Esophagus muscularis mucosa (tissue), 4 donors: ENCODE measurements at regions not wholly inside any gene's neighbourhood (a gene's known extent, or its start where the extent isn't known, plus 50 kb on each side); places are given as distances from the start of the nearest gene placed in this dataset.

ENCODE experiments used
- DNase-seq: peaks from one replicate; pipeline ENCODE4 v3.0.0-alpha.2; 2017; ENCODE audit errors: extremely low spot score
- H3K27ac ChIP-seq, 4 donors: fragments of 200-600 bp; sonication (generic); replicated peaks in 1 of 4; 1 replicate in 3 of 4; 2 replicates in 1 of 4; pipeline ENCODE4 v1.5.1; 2016 to 2019; ENCODE audit warnings: mild to moderate bottlenecking in 1 of 4
- H3K27me3 ChIP-seq, 4 donors: fragments of 200-600 bp; sonication (generic); one replicate each; pipeline versions ENCODE4 v1.5.1 to v1.6.0; 2016 to 2019
- H3K36me3 ChIP-seq, 4 donors: fragments of 200-600 bp; sonication (generic); one replicate each; pipeline ENCODE4 v1.5.1; 2016 to 2019
- H3K4me1 ChIP-seq, 4 donors: fragments of 200-600 bp; sonication (generic); one replicate each; pipeline ENCODE4 v1.5.1; 2016 to 2019
- H3K4me3 ChIP-seq, 4 donors: fragments of 200-600 bp; sonication (generic); 1 replicate in 2 of 4; 2 replicates in 2 of 4; pipeline ENCODE4 v1.5.1; 2016 to 2019; ENCODE audit warnings: mild to moderate bottlenecking in 4 of 4, moderate library complexity in 1 of 4
- H3K9me3 ChIP-seq, 4 donors: fragments of 200-600 bp; sonication (generic); 1 replicate in 3 of 4; 2 replicates in 1 of 4; pipeline ENCODE4 v1.5.1; 2016 to 2019
- CTCF ChIP-seq, 3 experiments: fragments of 200-600 bp in 2 of 3; fragments of 450-650 bp in 1 of 3; sonication (generic) in 2 of 3; IDR thresholded peaks; one replicate each; pipeline ENCODE4 v1.5.1; 2017 to 2019; ENCODE audit warnings: antibody characterized with exemption in 3 of 3, mild to moderate bottlenecking in 2 of 3, moderate library complexity in 1 of 3
- EP300 ChIP-seq: sonication (generic); formaldehyde crosslinking; IDR thresholded peaks from one replicate; pipeline ENCODE4 v1.6.1; 2017; ENCODE audit warnings: antibody characterized with exemption
- POLR2A ChIP-seq: fragments of 450-650 bp; IDR thresholded peaks from one replicate; pipeline ENCODE4 v1.6.1; 2017; ENCODE audit warnings: antibody characterized with exemption, moderate library complexity, mild to moderate bottlenecking, low read depth
- POLR2AphosphoS5 ChIP-seq, 2 donors: sonication (generic); formaldehyde crosslinking; IDR thresholded peaks; one replicate each; pipeline ENCODE4 v1.6.1; 2017; ENCODE audit warnings: antibody characterized with exemption in 2 of 2
- WGBS: methylation state at CpG from one replicate; pipeline ENCODE4 v1.1.5; 2018; 5-methylcytosine and 5-hydroxymethylcytosine counted together
- intact Hi-C: fragments of 100-400 bp; cut with DNase I; formaldehyde crosslinking; loops from one replicate; pipeline ENCODE4 v1.15.1; 2023

GRCh38 chr2:129769185-129769991 is 210.1 kb upstream of the RAB6C start:
- no peak overlapping the region for H3K27ac ChIP-seq
- peaks cover 0 to 8% (median 0%) of the 10 kb centered on the region in 4 donors for H3K27me3 ChIP-seq
- DNase-seq: peak; percentile 68
- 62% methylated on average over 3 of the region's 11 CpGs for WGBS
- TF ChIP-seq EP300 (no peak), POLR2AphosphoS5 (IDR thresholded peaks at IDR 0.05) (no peak), CTCF (IDR thresholded peaks at IDR 0.05) (no peak), POLR2A (no peak)
- intact Hi-C loops: no loop called here
- no peaks in the 10 kb centered on the region for H3K4me1 ChIP-seq
- no peak overlapping the region for H3K4me3 ChIP-seq
- H3K36me3 ChIP-seq: no peaks in the 10 kb centered on the region
- peaks cover 0 to 4% (median 0%) of the 10 kb centered on the region in 4 donors for H3K9me3 ChIP-seq

GRCh38 chr2:129771418-129772189 is 207.9 kb upstream of the RAB6C start:
- WGBS: 82% methylated on average over 5 of the region's 6 CpGs
- no peaks in the 10 kb centered on the region for H3K4me1 ChIP-seq
- no peaks in the 10 kb centered on the region for H3K36me3 ChIP-seq
- intact Hi-C loops: no loop called here
- DNase-seq: peak; percentile 88
- H3K27me3 ChIP-seq: no peaks in the 10 kb centered on the region
- no peak for TF ChIP-seq POLR2AphosphoS5 (IDR thresholded peaks at IDR 0.05)
- TF ChIP-seq EP300: no peak
- TF ChIP-seq CTCF (IDR thresholded peaks at IDR 0.05): no peak
- TF ChIP-seq POLR2A: no peak
- H3K27ac ChIP-seq: no peak overlapping the region
- peaks cover 0 to 4% (median 0%) of the 10 kb centered on the region in 4 donors for H3K9me3 ChIP-seq
- H3K4me3 ChIP-seq: no peak overlapping the region

GRCh38 chr2:129772190-129772579 is 207.3 kb upstream of the RAB6C start:
- no peak for DNase-seq
- H3K27me3 ChIP-seq: no peaks in the 10 kb centered on the region
- intact Hi-C loops: no loop called here
- no peak overlapping the region for H3K4me3 ChIP-seq
- WGBS: 67% methylated on average over 2 of the region's 2 CpGs
- H3K27ac ChIP-seq: no peak overlapping the region
- TF ChIP-seq EP300: no peak
- no peak for TF ChIP-seq POLR2AphosphoS5 (IDR thresholded peaks at IDR 0.05)
- TF ChIP-seq POLR2A: no peak
- TF ChIP-seq CTCF (IDR thresholded peaks at IDR 0.05): no peak
- no peaks in the 10 kb centered on the region for H3K36me3 ChIP-seq
- peaks cover 0 to 4% (median 0%) of the 10 kb centered on the region in 4 donors for H3K9me3 ChIP-seq
- H3K4me1 ChIP-seq: no peaks in the 10 kb centered on the region

- H3K4me1 ChIP-seq: no peaks in the 10 kb centered on the region
- intact Hi-C loops: no loop called here
- H3K4me3 ChIP-seq: no peak overlapping the region
- no peak for DNase-seq
- H3K27me3 ChIP-seq: peaks cover 0 to 14% (median 0%) of the 10 kb centered on the region in 4 donors
- H3K36me3 ChIP-seq: no peaks in the 10 kb centered on the region
- no peak for TF ChIP-seq POLR2AphosphoS5 (IDR thresholded peaks at IDR 0.05)
- no peak for TF ChIP-seq EP300
- H3K9me3 ChIP-seq: peaks cover 0 to 4% (median 0%) of the 10 kb centered on the region in 4 donors
- no peak overlapping the region for H3K27ac ChIP-seq
- WGBS: 80% methylated on average over 2 of the region's 3 CpGs
These were observed 203.4 kb upstream of the RAB6C start for GRCh38 chr2:129775952-129776653.

GRCh38 chr2:129777146-129777545 is 202.3 kb upstream of the RAB6C start:
- Histone ChIP-seq H3K9me3 (peaks cover 0 to 4% (median 0%) of the 10 kb centered on the region in 4 donors), H3K27ac (no peak overlapping the region), H3K36me3 (no peaks in the 10 kb centered on the region), H3K4me1 (no peaks in the 10 kb centered on the region), H3K27me3 (peaks cover 0 to 19% (median 0%) of the 10 kb centered on the region in 4 donors), H3K4me3 (no peak overlapping the region)
- TF ChIP-seq POLR2AphosphoS5 (IDR thresholded peaks at IDR 0.05): no peak
- TF ChIP-seq EP300: no peak
- no peak for TF ChIP-seq POLR2A
- no peak for TF ChIP-seq CTCF (IDR thresholded peaks at IDR 0.05)
- WGBS: 72% methylated on average over 2 of the region's 2 CpGs
- no peak for DNase-seq
- intact Hi-C loops: no loop called here
